GM19025 (cell line): ENCODE measurements at regions not wholly inside any gene's neighbourhood (a gene's known extent, or its start where the extent isn't known, plus 50 kb on each side); places are given as distances from the start of the nearest gene placed in this dataset.

Experiments used
- ATAC-seq: cut with Tn5 transposase; IDR thresholded peaks from one replicate; pipeline ENCODE4 v1.9.1; 2021; ENCODE audit warnings: mild to moderate bottlenecking, low read depth, moderate library complexity; ENCODE audit not compliant: unreplicated experiment

- ATAC-seq: no peak
Measured at GRCh38 chr2:19731037-19731436, 170.7 kb downstream of the TTC32 start.

DNA sequence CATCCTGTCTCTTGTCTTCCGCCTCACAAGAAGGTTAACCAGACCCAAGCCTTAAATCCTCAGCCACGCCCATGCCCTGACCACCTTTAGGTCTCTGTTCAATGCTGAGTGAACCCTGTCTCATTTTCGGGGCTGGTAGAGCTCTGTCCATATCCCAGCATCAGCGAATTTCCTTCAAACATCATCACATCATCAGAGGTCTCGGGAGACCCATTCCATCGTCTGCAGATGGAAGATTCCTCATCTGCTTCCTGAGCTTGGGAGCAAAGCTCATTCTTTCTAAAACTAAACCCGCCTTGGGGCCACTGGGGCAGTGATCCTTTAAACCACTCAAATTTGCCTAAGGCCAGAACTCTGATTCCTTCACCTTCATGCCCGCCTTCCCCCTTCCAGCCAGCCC is 173.7 kb downstream of the TTC32 start:
- ATAC-seq: no peak

GRCh38 chr2:19725392-19725791 is 176.4 kb downstream of the TTC32 start:
- no peak for ATAC-seq

DNA sequence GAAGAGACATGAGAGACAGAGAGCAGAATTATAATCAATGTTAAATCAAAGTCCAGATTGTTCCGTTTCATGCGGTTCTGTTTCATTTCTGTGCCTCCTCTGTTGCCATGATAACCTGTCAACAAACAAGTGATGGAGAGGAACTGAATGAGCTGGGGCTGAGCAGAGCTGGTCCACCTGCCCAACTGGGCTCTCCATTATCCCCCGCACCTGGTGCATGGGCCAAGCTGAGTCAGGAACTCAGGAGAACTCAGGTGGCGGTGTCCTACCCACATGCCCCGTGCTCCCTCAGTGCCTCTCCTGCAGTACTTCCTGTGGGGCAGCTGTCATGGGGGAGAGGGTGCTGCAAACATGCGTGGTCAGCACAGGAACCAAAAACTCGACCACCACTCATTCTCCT is 178.8 kb downstream of the TTC32 start:
- no peak for ATAC-seq

DNA sequence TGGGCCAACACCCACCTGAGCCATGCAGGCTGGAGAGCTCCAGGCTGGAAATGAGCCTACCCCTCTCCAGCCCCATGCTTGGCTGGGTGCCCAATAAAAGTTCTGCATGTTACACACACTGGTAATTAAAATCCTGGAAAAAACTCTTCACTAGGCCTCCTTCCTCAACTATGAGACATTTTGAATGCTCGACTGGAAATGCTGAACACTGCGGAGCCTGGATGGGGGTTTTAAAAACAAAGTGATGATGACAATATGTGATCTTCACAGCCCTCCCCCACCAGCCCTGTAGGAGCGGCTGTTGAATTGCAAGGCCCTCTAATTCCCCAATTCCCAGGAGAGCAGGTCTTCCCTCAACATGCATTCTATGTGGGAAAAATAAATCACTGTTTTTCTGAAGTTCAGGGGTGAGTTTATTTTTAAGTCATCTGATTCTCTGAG is 179.2 kb downstream of the TTC32 start:
- ATAC-seq: no peak

DNA sequence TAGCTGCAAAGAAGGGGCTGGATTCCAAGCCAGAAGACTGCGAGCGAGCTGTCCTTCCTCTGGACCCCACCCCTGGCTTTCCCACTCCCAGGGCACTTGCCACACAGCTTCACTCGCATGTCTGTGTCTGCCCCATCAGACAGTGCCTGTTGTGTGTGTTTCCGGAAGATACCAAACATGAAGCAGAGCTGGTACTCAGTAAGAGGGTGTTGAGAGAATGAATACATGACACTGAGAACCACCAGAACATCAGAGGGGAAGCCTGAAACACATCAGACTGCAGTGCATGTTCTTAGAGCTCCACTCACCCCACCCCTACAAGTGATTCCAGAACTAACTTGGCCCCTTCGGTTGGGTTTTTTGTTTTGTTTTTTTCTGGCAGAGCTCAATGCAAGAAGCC is 181.5 kb downstream of the TTC32 start:
- ATAC-seq: no peak

DNA sequence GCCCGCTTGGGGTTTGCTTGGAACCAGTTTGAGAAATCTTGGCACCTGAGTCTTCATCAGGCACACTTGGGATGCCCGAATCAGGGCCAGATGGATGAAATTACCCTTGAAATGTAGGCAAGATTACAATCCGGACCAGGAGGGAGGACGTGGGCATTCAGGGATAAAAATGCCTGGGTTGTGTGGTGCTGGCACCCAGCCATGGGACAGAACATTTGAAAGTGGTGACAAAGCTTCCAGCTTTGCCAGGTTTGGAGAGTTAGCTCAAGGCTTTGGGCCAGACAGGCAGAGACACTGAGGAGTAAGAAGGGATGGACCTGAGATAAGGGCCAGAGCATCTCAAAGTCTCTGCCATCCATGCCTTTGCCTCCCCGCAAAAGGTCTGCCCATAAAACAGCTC is 182.2 kb downstream of the TTC32 start:
- no peak for ATAC-seq

GRCh38 chr2:19717446-19717845 is 184.3 kb downstream of the TTC32 start:
- no peak for ATAC-seq

DNA sequence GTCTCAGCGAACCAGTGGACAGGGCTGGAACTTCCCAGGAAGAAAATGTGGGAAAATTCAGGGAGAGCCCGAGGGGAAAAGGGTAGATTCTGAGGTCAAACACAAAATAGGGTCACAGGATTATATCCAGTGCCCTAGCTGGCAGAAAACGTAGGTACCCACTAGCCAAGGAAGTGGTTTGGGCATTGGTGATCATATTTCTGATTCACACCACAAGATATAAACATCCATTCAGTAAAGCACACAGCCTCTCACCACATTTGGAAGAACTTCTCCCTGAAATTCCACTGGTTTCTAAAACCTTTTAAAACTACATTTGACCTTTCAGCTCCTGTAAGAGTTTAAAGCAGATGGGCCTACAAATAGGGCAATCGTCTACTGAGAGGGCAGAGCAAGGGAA is 186.9 kb downstream of the TTC32 start:
- ATAC-seq: no peak

GRCh38 chr2:19712850-19713249 is 188.9 kb downstream of the TTC32 start:
- no peak for ATAC-seq

- ATAC-seq: no peak
Measured at GRCh38 chr2:19711470-19712372, 190.1 kb downstream of the TTC32 start.

GRCh38 chr2:19710230-19710629 is 191.6 kb downstream of the TTC32 start:
- no peak for ATAC-seq

DNA sequence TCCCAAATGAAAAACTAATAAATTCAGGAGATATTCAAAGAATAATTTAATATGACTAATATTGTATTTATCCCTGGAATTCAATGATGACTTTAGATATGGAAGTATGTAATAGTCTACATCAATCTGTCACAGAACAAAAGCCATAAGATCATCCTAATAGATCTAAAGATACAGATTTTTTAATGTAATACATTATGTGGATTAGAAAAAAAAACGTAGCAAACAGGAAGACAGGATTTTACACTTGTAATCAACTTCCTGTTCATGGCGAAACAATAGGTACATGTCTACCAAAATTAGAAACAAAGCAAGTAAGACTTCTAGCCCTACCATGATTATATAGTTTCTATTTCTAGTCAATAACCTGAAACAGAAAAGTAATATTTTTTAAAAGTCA is 192.2 kb downstream of the TTC32 start:
- ATAC-seq: no peak

GRCh38 chr2:19708776-19709175 is 193.0 kb downstream of the TTC32 start:
- no peak for ATAC-seq

GRCh38 chr2:19706332-19706731 is 195.5 kb downstream of the TTC32 start:
- no peak for ATAC-seq

DNA sequence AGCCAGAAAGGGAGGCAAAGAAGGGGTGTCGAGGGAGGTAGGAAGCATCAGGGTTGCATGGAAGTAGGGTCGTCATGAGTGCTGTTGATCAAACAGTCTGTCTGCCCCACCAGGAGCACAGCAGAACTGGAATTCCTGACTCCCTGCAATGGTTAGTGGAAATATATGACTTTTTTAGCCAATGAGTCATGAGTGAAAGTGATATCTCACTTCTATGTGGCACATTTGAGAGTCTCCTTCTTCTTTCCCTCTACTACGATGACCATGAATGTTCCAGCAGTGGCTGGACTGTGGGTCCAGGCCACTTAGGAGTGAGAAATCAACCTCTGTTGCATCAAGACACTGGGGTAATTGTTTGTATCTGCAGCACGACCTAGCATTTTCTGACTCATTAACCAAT is 199.5 kb downstream of the TTC32 start:
- no peak for ATAC-seq

- ATAC-seq: no peak
Measured at GRCh38 chr2:19700861-19701585, 200.8 kb downstream of the TTC32 start.

- ATAC-seq: no peak
Measured at GRCh38 chr2:19697131-19697530, 204.7 kb downstream of the TTC32 start.

- ATAC-seq: no peak
Measured at GRCh38 chr2:19695706-19696105, 206.1 kb downstream of the TTC32 start.

GRCh38 chr2:19691892-19692291 is 209.9 kb downstream of the TTC32 start:
- no peak for ATAC-seq

- no peak for ATAC-seq
Measured at GRCh38 chr2:19690429-19690828, 211.4 kb downstream of the TTC32 start.

- ATAC-seq: no peak
Measured at GRCh38 chr2:19689646-19690168, 212.1 kb downstream of the TTC32 start.
